ENCODE measurements at regions not wholly inside any gene's neighbourhood (a gene's known extent, or its start where the extent isn't known, plus 50 kb on each side); places are given as distances from the start of the nearest gene placed in this dataset.

DNA sequence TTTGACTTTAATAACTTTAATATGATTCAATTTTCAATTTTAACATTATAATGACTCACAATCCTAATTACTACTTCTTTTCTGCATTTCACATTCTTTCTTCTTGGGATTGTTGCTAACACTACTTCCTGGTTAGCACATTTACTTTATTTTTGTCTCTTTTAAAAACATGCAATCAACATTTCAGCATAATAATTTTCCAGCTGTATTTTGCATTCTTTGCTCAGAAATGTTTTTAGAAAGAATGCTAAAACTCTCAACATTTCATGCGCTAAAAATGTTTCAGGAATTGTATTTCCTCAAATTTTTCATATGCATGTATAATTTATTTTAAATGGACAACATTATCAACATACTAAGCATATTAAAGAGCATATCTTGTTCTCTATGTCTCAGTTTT lies 1302.1 kb upstream of the GJE1 start:
- Histone ChIP-seq H3K9me3 (ENCODE audit: low read length) (no peaks in the 10 kb centered on the region), H3K27me3 (ENCODE audit: insufficient read depth, low read length) (no peaks in the 10 kb centered on the region), H3K36me3 (ENCODE audit: insufficient read depth, low read length) (no peaks in the 10 kb centered on the region), H2AFZ (ENCODE audit: low read depth, low read length) (no peak overlapping the region), H3K4me3 (ENCODE audit: low read length) (no peak overlapping the region), H3K4me1 (ENCODE audit: insufficient read depth, low read length) (no peaks in the 10 kb centered on the region)

DNA sequence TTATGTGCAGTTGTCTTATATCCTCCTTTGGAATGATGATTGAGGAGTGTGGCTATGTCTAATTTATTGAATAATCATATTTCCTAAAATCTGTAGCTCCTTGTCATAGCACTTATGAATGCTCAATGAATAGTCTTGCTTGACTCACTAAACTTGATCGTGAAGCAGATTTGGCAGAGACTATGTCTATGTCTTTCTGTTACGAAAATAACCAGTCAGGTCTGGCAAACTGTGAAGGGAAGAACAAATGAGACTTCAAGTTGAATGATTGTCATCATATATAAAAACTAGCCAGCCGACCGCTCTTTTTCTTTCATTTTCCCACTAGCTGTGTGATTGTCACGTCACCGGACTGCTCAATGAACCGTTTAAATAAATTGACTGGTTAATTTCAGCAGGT lies 1303.9 kb upstream of the GJE1 start:
- Histone ChIP-seq H3K9me3 (ENCODE audit: low read length) (no peaks in the 10 kb centered on the region), H3K36me3 (ENCODE audit: insufficient read depth, low read length) (no peaks in the 10 kb centered on the region), H3K4me3 (ENCODE audit: low read length) (no peak overlapping the region), H3K4me1 (ENCODE audit: insufficient read depth, low read length) (no peaks in the 10 kb centered on the region), H2AFZ (ENCODE audit: low read depth, low read length) (no peak overlapping the region), H3K27me3 (ENCODE audit: insufficient read depth, low read length) (no peaks in the 10 kb centered on the region)

DNA sequence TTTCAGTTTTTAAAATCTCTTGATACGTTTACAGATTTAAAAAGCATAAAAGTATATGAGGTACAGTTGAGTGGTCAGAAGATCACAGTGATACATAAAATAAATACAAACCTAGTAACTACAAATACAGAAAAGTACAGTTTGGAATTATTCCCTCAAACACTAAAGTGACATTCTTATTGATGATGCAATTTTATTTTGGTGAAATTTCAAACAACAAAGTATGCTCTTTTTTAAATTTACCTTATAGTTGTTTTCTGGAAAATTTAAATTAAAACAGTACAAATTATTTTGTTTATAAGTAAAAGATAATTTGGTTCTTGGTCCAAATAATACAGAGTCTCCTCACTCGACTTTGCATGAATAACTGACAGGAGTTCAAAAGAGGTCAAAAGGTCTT lies 1305.1 kb upstream of the GJE1 start:
- Histone ChIP-seq H3K36me3 (ENCODE audit: insufficient read depth, low read length) (no peaks in the 10 kb centered on the region), H3K4me3 (ENCODE audit: low read length) (no peak overlapping the region), H3K27me3 (ENCODE audit: insufficient read depth, low read length) (no peaks in the 10 kb centered on the region), H3K9me3 (ENCODE audit: low read length) (no peaks in the 10 kb centered on the region), H2AFZ (ENCODE audit: low read depth, low read length) (no peak overlapping the region), H3K4me1 (ENCODE audit: insufficient read depth, low read length) (no peaks in the 10 kb centered on the region)

DNA sequence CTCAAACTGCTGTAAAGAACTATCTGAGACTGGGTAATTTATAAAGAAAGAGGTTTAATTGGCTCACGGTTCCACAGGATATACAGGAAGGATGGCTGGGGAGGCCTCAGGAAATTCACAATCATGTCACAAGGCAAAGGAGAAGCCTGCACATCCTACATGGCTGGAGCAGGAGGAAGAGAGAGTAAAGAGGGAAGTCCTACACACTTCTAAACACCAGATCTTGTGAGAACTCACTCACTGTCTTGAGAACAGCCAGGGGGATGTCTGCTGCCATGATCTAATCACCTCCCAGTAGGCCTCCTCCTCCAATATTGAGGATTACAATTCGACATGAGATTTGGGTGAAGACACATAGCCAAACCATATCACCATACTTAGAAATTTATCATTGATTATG lies 1307.0 kb upstream of the GJE1 start:
- no peak overlapping the region for H2AFZ ChIP-seq (ENCODE audit: low read depth, low read length)
- no peaks in the 10 kb centered on the region for H3K4me1 ChIP-seq (ENCODE audit: insufficient read depth, low read length)
- H3K27me3 ChIP-seq (ENCODE audit: insufficient read depth, low read length): no peaks in the 10 kb centered on the region
- H3K9me3 ChIP-seq (ENCODE audit: low read length): no peaks in the 10 kb centered on the region
- no peak overlapping the region for H3K4me3 ChIP-seq (ENCODE audit: low read length)
- no peaks in the 10 kb centered on the region for H3K36me3 ChIP-seq (ENCODE audit: insufficient read depth, low read length)

DNA sequence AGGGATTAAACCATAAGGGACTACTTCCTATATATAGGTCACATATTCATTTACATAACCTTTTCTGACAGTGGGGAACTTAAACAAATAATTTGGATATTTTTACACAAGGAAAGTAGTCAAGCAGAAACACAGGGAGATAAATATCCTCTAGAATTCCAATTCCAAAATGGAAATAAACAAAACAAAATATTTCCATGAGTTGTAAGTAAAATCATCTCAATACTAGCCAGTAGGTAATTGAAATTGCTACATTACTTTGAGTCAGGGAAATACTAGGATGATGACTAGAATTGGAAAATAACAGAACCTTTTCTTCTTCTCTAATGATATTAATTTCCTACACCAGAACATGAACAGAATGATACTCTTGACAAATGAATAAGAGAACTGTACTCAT lies 1308.1 kb upstream of the GJE1 start:
- H3K4me3 ChIP-seq (ENCODE audit: low read length): no peak overlapping the region
- H3K9me3 ChIP-seq (ENCODE audit: low read length): no peaks in the 10 kb centered on the region
- no peaks in the 10 kb centered on the region for H3K36me3 ChIP-seq (ENCODE audit: insufficient read depth, low read length)

DNA sequence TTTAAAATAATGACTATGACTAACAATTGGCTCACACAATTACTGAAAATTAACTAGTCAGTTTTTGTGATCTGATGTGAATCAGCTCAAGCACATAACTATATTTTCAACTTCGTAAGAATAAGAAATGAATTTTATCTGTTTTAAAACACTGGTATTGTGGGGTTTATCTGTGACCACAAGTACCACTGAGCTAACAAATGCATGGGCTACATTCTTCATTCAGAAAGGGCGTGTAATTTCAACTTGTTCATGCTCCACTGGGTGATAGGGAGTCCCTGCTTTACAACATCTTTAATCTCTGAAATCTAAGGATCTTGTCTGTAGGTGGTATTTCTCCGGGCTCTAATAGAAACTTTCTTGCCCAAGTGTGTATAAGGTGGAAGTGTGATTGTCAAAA lies 1311.5 kb upstream of the GJE1 start:
- no peaks in the 10 kb centered on the region for H3K36me3 ChIP-seq (ENCODE audit: insufficient read depth, low read length)
- H3K4me1 ChIP-seq (ENCODE audit: insufficient read depth, low read length): no peaks in the 10 kb centered on the region
- H2AFZ ChIP-seq (ENCODE audit: low read depth, low read length): no peak overlapping the region
- no peaks in the 10 kb centered on the region for H3K9me3 ChIP-seq (ENCODE audit: low read length)
- no peak overlapping the region for H3K4me3 ChIP-seq (ENCODE audit: low read length)
- H3K27me3 ChIP-seq (ENCODE audit: insufficient read depth, low read length): no peaks in the 10 kb centered on the region

More for the DNA sequence above, 1308.1 kb upstream of the GJE1 start:
- Histone ChIP-seq H3K4me1 (ENCODE audit: insufficient read depth, low read length) (no peaks in the 10 kb centered on the region), H2AFZ (ENCODE audit: low read depth, low read length) (no peak overlapping the region), H3K27me3 (ENCODE audit: insufficient read depth, low read length) (no peaks in the 10 kb centered on the region)

DNA sequence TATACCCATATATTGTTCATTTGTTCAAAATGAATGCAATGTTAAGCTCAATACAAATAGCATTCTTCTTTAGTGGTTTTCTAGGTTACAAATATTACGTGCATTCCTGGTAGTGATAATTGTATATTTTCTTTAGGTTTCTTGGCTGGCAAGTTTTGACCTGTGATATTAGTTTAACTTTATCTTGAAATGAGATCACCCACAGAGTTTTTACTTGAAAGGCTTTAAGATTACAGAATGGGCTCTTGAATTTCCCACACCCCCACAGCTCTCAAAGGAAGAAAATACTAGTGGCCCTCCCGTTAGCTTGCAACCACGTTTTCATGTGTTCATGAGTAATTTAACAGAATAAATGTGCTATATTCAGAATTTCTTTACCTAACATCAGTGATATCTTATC lies 1315.5 kb upstream of the GJE1 start:
- no peaks in the 10 kb centered on the region for H3K4me1 ChIP-seq (ENCODE audit: insufficient read depth, low read length)
- H3K9me3 ChIP-seq (ENCODE audit: low read length): no peaks in the 10 kb centered on the region
- H2AFZ ChIP-seq (ENCODE audit: low read depth, low read length): no peak overlapping the region
- no peaks in the 10 kb centered on the region for H3K27me3 ChIP-seq (ENCODE audit: insufficient read depth, low read length)
- no peak overlapping the region for H3K4me3 ChIP-seq (ENCODE audit: low read length)
- no peaks in the 10 kb centered on the region for H3K36me3 ChIP-seq (ENCODE audit: insufficient read depth, low read length)

DNA sequence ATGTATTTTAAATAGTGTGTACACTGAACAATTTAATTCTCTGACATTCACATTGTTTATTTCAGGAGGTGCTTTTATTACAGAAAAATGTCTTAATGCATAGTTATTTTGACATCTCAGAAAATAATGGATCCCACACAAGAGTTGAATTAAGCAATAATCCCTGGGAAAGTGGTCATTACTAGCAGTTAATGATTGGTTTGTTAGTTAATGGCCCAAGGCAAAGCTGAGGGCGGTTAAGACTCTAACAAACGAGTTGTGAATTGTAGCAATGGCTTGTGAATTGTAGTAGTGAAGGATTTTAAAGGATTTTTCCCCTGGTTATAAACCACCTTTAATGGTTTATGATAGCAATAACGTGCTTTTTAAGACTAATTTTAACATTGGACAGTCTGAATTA lies 1316.0 kb upstream of the GJE1 start:
- Histone ChIP-seq H3K4me1 (ENCODE audit: insufficient read depth, low read length) (no peaks in the 10 kb centered on the region), H3K27me3 (ENCODE audit: insufficient read depth, low read length) (no peaks in the 10 kb centered on the region), H3K9me3 (ENCODE audit: low read length) (no peaks in the 10 kb centered on the region)

DNA sequence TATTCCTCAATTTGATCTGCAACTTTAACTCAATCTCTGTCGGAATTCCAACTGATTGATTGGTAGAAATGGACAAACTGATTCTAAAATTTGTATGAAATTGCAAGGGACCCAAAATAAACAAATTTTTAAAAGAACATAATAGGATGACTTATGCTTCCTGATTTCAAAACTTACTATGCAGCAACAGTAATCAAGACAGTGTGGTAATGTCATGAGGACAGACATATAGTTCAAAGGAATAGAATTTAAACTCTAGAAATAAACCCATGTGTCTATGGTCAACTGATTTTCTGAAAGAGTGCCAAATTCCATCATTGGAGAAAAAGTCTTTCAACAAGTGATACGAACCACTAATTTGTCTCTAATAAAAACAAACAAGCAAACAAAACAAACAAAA lies 1320.1 kb upstream of the GJE1 start:
- Histone ChIP-seq H2AFZ (ENCODE audit: low read depth, low read length) (no peak overlapping the region), H3K9me3 (ENCODE audit: low read length) (peaks cover 2% of the 10 kb centered on the region), H3K36me3 (ENCODE audit: insufficient read depth, low read length) (no peaks in the 10 kb centered on the region), H3K4me3 (ENCODE audit: low read length) (no peak overlapping the region), H3K27me3 (ENCODE audit: insufficient read depth, low read length) (no peaks in the 10 kb centered on the region), H3K4me1 (ENCODE audit: insufficient read depth, low read length) (no peaks in the 10 kb centered on the region)

More for the DNA sequence above, 1316.0 kb upstream of the GJE1 start:
- H3K4me3 ChIP-seq (ENCODE audit: low read length): no peak overlapping the region
- no peak overlapping the region for H2AFZ ChIP-seq (ENCODE audit: low read depth, low read length)
- H3K36me3 ChIP-seq (ENCODE audit: insufficient read depth, low read length): no peaks in the 10 kb centered on the region

DNA sequence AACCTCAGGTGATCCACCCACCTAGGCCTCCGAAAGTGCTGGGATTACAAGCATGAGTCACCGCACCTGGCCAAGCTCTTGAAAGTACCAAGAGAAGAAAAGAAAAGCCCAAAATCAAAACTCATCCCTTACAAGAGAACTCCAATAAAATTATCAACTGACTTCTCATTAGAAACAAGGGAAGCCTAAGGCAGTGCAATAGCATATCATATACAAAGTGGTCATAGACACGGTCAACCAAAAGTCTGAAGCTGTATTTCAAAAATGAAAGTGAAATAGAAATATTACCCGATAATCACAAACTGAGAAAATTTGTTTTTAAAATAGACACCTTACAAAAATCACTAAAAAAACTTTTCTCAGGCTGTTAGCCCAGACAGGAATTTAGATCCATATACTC lies 1321.1 kb upstream of the GJE1 start:
- Histone ChIP-seq H3K4me3 (ENCODE audit: low read length) (no peak overlapping the region), H3K36me3 (ENCODE audit: insufficient read depth, low read length) (no peaks in the 10 kb centered on the region), H3K4me1 (ENCODE audit: insufficient read depth, low read length) (no peaks in the 10 kb centered on the region), H2AFZ (ENCODE audit: low read depth, low read length) (no peak overlapping the region), H3K9me3 (ENCODE audit: low read length) (peaks cover 2% of the 10 kb centered on the region), H3K27me3 (ENCODE audit: insufficient read depth, low read length) (no peaks in the 10 kb centered on the region)

DNA sequence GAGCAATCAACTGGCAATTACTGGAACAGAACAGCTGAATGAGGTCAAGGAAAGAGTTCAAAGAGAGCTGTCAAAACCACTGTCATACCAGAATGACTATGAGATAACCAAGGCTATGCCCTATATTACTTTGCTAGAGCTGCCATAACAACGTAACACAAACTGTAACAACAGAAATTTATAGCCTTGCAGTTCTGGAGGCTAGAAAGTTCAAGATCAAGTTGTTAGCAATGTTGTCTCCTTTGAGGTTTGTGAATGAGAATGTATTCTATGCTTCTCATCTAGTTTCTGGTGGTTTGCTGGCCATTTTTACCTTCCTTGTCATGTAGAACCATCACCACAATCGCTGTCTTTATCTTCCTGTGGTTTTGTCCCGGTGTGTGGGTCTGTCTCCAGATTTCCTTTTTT lies 1323.0 kb upstream of the GJE1 start:
- Histone ChIP-seq H3K9me3 (ENCODE audit: low read length) (peaks cover 2% of the 10 kb centered on the region), H3K27me3 (ENCODE audit: insufficient read depth, low read length) (no peaks in the 10 kb centered on the region)

DNA sequence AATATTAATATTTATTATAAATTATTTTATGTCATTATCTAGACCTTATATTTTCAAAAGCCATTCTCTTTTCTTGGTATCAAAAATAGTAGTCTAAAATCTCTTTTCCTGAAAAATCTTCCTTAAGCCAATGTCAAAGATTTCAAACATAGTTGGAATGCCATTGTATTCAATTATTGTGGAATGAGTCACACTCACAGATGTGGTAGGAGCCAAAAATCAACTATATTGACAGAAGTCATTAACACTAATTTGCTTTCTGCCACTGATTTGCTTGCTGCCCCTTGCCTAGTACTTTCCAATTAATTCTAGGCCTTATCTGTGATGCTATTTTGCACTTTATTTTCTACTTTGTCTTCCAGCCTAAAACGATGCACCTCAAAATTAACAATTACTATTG lies 1326.3 kb upstream of the GJE1 start:
- Histone ChIP-seq H3K4me3 (ENCODE audit: low read length) (no peak overlapping the region), H3K27me3 (ENCODE audit: insufficient read depth, low read length) (no peaks in the 10 kb centered on the region), H3K9me3 (ENCODE audit: low read length) (peaks cover 2% of the 10 kb centered on the region), H3K36me3 (ENCODE audit: insufficient read depth, low read length) (no peaks in the 10 kb centered on the region), H3K4me1 (ENCODE audit: insufficient read depth, low read length) (no peaks in the 10 kb centered on the region), H2AFZ (ENCODE audit: low read depth, low read length) (no peak overlapping the region)

More for the DNA sequence above, 1323.0 kb upstream of the GJE1 start:
- no peak overlapping the region for H2AFZ ChIP-seq (ENCODE audit: low read depth, low read length)
- no peak overlapping the region for H3K4me3 ChIP-seq (ENCODE audit: low read length)
- no peaks in the 10 kb centered on the region for H3K4me1 ChIP-seq (ENCODE audit: insufficient read depth, low read length)
- no peaks in the 10 kb centered on the region for H3K36me3 ChIP-seq (ENCODE audit: insufficient read depth, low read length)

DNA sequence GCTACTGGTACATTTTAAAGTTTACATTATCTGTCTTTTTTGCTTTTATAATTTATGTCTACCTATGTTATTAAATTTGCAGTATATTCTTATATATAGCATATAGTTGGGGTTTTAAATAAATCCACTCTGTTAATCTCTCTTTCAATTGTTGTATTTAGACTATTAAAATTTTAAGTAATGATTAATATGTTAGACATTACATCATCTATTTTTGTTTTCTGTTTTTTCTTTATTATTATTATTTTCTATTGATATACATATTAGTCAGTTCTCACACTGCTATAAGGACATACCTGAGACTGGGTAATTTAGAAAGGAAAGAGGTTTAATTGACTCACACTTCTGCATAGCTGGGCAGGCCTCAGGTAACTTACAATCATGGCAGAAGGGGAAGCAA lies 1338.2 kb upstream of the GJE1 start:
- no peaks in the 10 kb centered on the region for H3K9me3 ChIP-seq (ENCODE audit: low read length)
- H3K4me1 ChIP-seq (ENCODE audit: insufficient read depth, low read length): no peaks in the 10 kb centered on the region
- no peak overlapping the region for H3K4me3 ChIP-seq (ENCODE audit: low read length)
- no peaks in the 10 kb centered on the region for H3K36me3 ChIP-seq (ENCODE audit: insufficient read depth, low read length)
- no peaks in the 10 kb centered on the region for H3K27me3 ChIP-seq (ENCODE audit: insufficient read depth, low read length)
- H2AFZ ChIP-seq (ENCODE audit: low read depth, low read length): no peak overlapping the region

DNA sequence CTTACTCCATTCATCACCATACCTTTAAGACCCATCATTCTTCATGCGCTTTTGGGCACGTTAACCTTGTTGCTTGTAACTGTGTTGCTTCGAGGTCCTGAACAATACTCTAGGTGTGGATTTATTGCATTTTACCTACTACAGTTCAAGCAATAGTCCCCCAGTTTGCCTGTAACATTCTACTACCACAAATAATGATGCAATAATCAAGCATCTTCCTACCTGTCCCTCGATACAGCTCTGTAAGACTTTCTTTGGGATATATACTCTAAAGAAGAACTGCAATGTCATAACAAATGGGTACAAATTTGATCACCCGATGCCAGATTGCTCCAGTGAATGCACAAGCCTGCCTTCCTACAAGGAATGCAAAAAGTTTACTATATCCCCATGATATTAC lies 1342.6 kb upstream of the GJE1 start:
- Histone ChIP-seq H3K4me1 (ENCODE audit: insufficient read depth, low read length) (no peaks in the 10 kb centered on the region), H2AFZ (ENCODE audit: low read depth, low read length) (no peak overlapping the region), H3K27me3 (ENCODE audit: insufficient read depth, low read length) (no peaks in the 10 kb centered on the region), H3K4me3 (ENCODE audit: low read length) (no peak overlapping the region), H3K9me3 (ENCODE audit: low read length) (no peaks in the 10 kb centered on the region), H3K36me3 (ENCODE audit: insufficient read depth, low read length) (no peaks in the 10 kb centered on the region)

All from neuron (in vitro differentiated cells).